Left ventricle myocardium inferior (tissue), 1 donor: ENCODE measurements at regions not wholly inside any gene's neighbourhood (a gene's known extent, or its start where the extent isn't known, plus 50 kb on each side); places are given as distances from the start of the nearest gene placed in this dataset.
"Not testable (repeated sequence)": the region's sequence is repeated elsewhere in the genome, so short reads cannot be mapped to it uniquely, and the experiment has no call there.

Experiments
- DNase-seq: peaks from one replicate; pipeline ENCODE4 v3.0.0-alpha.2; 2020
- H3K27ac ChIP-seq: fragments of 200-600 bp; replicated peaks from 2 replicates; pipeline ENCODE4 v1.8.0; 2021
- H3K27me3 ChIP-seq: fragments of 200-600 bp; 2 replicates; pipeline ENCODE4 v1.8.0; 2021; ENCODE audit warnings: low read depth
- H3K36me3 ChIP-seq: fragments of 200-600 bp; 2 replicates; pipeline ENCODE4 v1.8.0; 2021
- H3K4me1 ChIP-seq: fragments of 200-600 bp; 2 replicates; pipeline ENCODE4 v1.8.0; 2021
- H3K4me3 ChIP-seq: fragments of 200-600 bp; 2 replicates; pipeline ENCODE4 v1.8.0; 2021; ENCODE audit warnings: mild to moderate bottlenecking, moderate library complexity
- H3K9me3 ChIP-seq: fragments of 200-600 bp; replicated peaks from 2 replicates; pipeline ENCODE4 v1.8.0; 2021
- intact Hi-C: fragments of 100-400 bp; cut with micrococcal nuclease; formaldehyde crosslinking; loops from one replicate; pipeline ENCODE4 v1.11.0; 2022
- TF ChIP-seq, protein P1 (sequence below): fragments of 200-600 bp; IDR thresholded peaks from 2 replicates; pipeline ENCODE4 v1.8.0; 2021; ENCODE audit warnings: antibody characterized with exemption, mild to moderate bottlenecking, borderline replicate concordance
- donor health status: DM: no; HTN: yes; CAD: no; lungs with severe emphysema.

GRCh38 chr9:81804306-81804705 lies 115.0 kb upstream of the TLE1 start:
- TF ChIP-seq, protein P1, sequence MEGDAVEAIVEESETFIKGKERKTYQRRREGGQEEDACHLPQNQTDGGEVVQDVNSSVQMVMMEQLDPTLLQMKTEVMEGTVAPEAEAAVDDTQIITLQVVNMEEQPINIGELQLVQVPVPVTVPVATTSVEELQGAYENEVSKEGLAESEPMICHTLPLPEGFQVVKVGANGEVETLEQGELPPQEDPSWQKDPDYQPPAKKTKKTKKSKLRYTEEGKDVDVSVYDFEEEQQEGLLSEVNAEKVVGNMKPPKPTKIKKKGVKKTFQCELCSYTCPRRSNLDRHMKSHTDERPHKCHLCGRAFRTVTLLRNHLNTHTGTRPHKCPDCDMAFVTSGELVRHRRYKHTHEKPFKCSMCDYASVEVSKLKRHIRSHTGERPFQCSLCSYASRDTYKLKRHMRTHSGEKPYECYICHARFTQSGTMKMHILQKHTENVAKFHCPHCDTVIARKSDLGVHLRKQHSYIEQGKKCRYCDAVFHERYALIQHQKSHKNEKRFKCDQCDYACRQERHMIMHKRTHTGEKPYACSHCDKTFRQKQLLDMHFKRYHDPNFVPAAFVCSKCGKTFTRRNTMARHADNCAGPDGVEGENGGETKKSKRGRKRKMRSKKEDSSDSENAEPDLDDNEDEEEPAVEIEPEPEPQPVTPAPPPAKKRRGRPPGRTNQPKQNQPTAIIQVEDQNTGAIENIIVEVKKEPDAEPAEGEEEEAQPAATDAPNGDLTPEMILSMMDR = no peak

GRCh38 chr9:81811688-81812087 lies 116.5 kb upstream of the SPATA31D4 start:
- H3K9me3 ChIP-seq, H3K4me3 ChIP-seq, H3K4me1 ChIP-seq, DNase-seq, H3K27ac ChIP-seq, intact Hi-C loops, H3K36me3 ChIP-seq: not testable (repeated sequence)
- peaks cover 38% of the 10 kb centered on the region for H3K27me3 ChIP-seq

More at GRCh38 chr9:81804306-81804705, 115.0 kb upstream of the TLE1 start:
- no peaks in the 10 kb centered on the region for H3K4me1 ChIP-seq
- H3K27me3 ChIP-seq = peaks cover 42% of the 10 kb centered on the region
- no peaks in the 10 kb centered on the region for H3K9me3 ChIP-seq
- H3K4me3 ChIP-seq = no peak overlapping the region
- no peak overlapping the region for H3K27ac ChIP-seq
- H3K36me3 ChIP-seq = no peaks in the 10 kb centered on the region
- DNase-seq = no peak
- intact Hi-C loops = no loop called here

GRCh38 chr9:81814401-81814793 lies 113.8 kb upstream of the SPATA31D4 start:
- H3K36me3 ChIP-seq = no peaks in the 10 kb centered on the region
- peaks cover 6% of the 10 kb centered on the region for H3K4me1 ChIP-seq
- TF ChIP-seq, protein P1 = no peak
- intact Hi-C loops = no loop called here
- no peaks in the 10 kb centered on the region for H3K9me3 ChIP-seq
- peaks cover 32% of the 10 kb centered on the region for H3K27me3 ChIP-seq
- no peak for DNase-seq
- no peak overlapping the region for H3K27ac ChIP-seq
- no peak overlapping the region for H3K4me3 ChIP-seq

GRCh38 chr9:81814794-81815464 lies 113.3 kb upstream of the SPATA31D4 start:
- intact Hi-C loops = no loop called here
- H3K27me3 ChIP-seq = peaks cover 30% of the 10 kb centered on the region
- H3K27ac ChIP-seq = peak overlapping the region; percentile 23
- no peaks in the 10 kb centered on the region for H3K9me3 ChIP-seq
- no peak overlapping the region for H3K4me3 ChIP-seq
- peaks cover 10% of the 10 kb centered on the region for H3K4me1 ChIP-seq
- TF ChIP-seq, protein P1 = no peak
- H3K36me3 ChIP-seq = no peaks in the 10 kb centered on the region
- DNase-seq = no peak

- intact Hi-C loops = no loop called here
- DNase-seq = no peak
- H3K36me3 ChIP-seq = no peaks in the 10 kb centered on the region
- no peak overlapping the region for H3K27ac ChIP-seq
- no peak overlapping the region for H3K4me3 ChIP-seq
- H3K9me3 ChIP-seq = no peaks in the 10 kb centered on the region
- TF ChIP-seq, protein P1 = no peak
- peaks cover 12% of the 10 kb centered on the region for H3K4me1 ChIP-seq
- H3K27me3 ChIP-seq = peaks cover 35% of the 10 kb centered on the region
These were observed 112.4 kb upstream of the SPATA31D4 start for GRCh38 chr9:81815781-81816180.

- no peaks in the 10 kb centered on the region for H3K36me3 ChIP-seq
- peaks cover 53% of the 10 kb centered on the region for H3K27me3 ChIP-seq
- DNase-seq = no peak
- peaks cover 12% of the 10 kb centered on the region for H3K4me1 ChIP-seq
- intact Hi-C loops = no loop called here
- TF ChIP-seq, protein P1 = no peak
- no peak overlapping the region for H3K27ac ChIP-seq
- no peaks in the 10 kb centered on the region for H3K9me3 ChIP-seq
- no peak overlapping the region for H3K4me3 ChIP-seq
These were observed 109.1 kb upstream of the SPATA31D4 start for GRCh38 chr9:81819155-81819554.
